PC-9 (cell line): ENCODE measurements at regions not wholly inside any gene's neighbourhood (a gene's known extent, or its start where the extent isn't known, plus 50 kb on each side); places are given as distances from the start of the nearest gene placed in this dataset.

ENCODE experiments used
- BruUV-seq: library from RNA; stranded (reverse); fragments of 400-500 nt; replicated peaks from 2 replicates; lab custom pipeline; 2021; lab: Mats Ljungman, UMichigan
- CTCF ChIA-PET: fragments of 300-600 bp; sonication (Branson Sonifier 250); formaldehyde crosslinking; loops from one replicate; lab custom pipeline; 2022; ENCODE audit warnings: antibody characterized with exemption; lab: Charles Lee
- POLR2A ChIA-PET: fragments of 300-600 bp; sonication (Branson Sonifier 250); formaldehyde crosslinking; loops from one replicate; lab custom pipeline; 2022; ENCODE audit warnings: antibody characterized with exemption; ENCODE audit not compliant: unreplicated experiment; lab: Charles Lee
- DNase-seq, 2 experiments: peaks; one replicate each; pipeline versions ENCODE4 v3.0.0 to v3.0.0-alpha.2; 2015 to 2022; ENCODE audit warnings: mixed read lengths in 1 of 2
- H2AFZ ChIP-seq: fragments of 200-600 bp; sonication (generic); 2 replicates; pipeline ENCODE4 v1.8.1; 2017; ENCODE audit warnings: antibody characterized with exemption
- H3F3A ChIP-seq: fragments of 200-600 bp; sonication (generic); 2 replicates; pipeline ENCODE4 v1.8.1; 2017; ENCODE audit warnings: antibody characterized with exemption, mild to moderate bottlenecking, low read depth; ENCODE audit not compliant: insufficient read depth
- H3K27ac ChIP-seq: fragments of 200-600 bp; sonication (generic); 2 replicates; pipeline ENCODE4 v1.6.1; 2016; ENCODE audit warnings: mixed run types
- H3K27me3 ChIP-seq: fragments of 200-600 bp; sonication (generic); 2 replicates; pipeline ENCODE4 v1.6.1; 2016; ENCODE audit warnings: low read depth, mixed run types; ENCODE audit not compliant: insufficient read depth
- H3K36me3 ChIP-seq: fragments of 200-600 bp; sonication (generic); 2 replicates; pipeline ENCODE4 v1.6.1; 2016; ENCODE audit warnings: low read depth, mixed run types
- H3K4me1 ChIP-seq: fragments of 200-600 bp; sonication (generic); replicated peaks from 2 replicates; pipeline ENCODE4 v1.6.1; 2016; ENCODE audit warnings: mixed run types; ENCODE audit not compliant: insufficient read depth
- H3K4me2 ChIP-seq: fragments of 200-600 bp; sonication (generic); 2 replicates; pipeline ENCODE4 v1.6.1; 2017; ENCODE audit warnings: mixed run types
- H3K4me3 ChIP-seq: fragments of 200-600 bp; sonication (generic); 2 replicates; pipeline ENCODE4 v1.6.1; 2016; ENCODE audit warnings: mixed run types
- H3K79me2 ChIP-seq: fragments of 200-600 bp; sonication (generic); 2 replicates; pipeline ENCODE4 v1.6.1; 2017; ENCODE audit warnings: low read depth, mixed run types
- H3K9me2 ChIP-seq: fragments of 200-600 bp; sonication (generic); 2 replicates; pipeline ENCODE4 v1.8.1; 2017; ENCODE audit warnings: mild to moderate bottlenecking; ENCODE audit not compliant: insufficient read depth
- H3K9me3 ChIP-seq: fragments of 200-600 bp; sonication (generic); 2 replicates; pipeline ENCODE4 v1.8.1; 2016; ENCODE audit warnings: low read depth; ENCODE audit not compliant: insufficient read depth
- H4K20me1 ChIP-seq: fragments of 200-600 bp; sonication (generic); 2 replicates; pipeline ENCODE4 v1.8.1; 2017; ENCODE audit not compliant: insufficient read depth
- EZH2 ChIP-seq: fragments of 200-600 bp; sonication (generic); IDR thresholded peaks from 2 replicates; pipeline ENCODE4 v1.8.0; 2017; ENCODE audit warnings: antibody characterized with exemption, low read depth
- intact Hi-C: fragments of 100-400 bp; cut with micrococcal nuclease; formaldehyde crosslinking; loops from one replicate; pipeline ENCODE4 v1.10.0; 2022; ENCODE audit not compliant: unreplicated experiment
- TF ChIP-seq, protein P1 (sequence below): fragments of 200-600 bp; sonication (generic); conservative IDR thresholded peaks from 2 replicates; pipeline ENCODE4 v1.6.1; 2017; ENCODE audit warnings: mixed run types, antibody characterized with exemption, mild to moderate bottlenecking, moderate library complexity

DNA sequence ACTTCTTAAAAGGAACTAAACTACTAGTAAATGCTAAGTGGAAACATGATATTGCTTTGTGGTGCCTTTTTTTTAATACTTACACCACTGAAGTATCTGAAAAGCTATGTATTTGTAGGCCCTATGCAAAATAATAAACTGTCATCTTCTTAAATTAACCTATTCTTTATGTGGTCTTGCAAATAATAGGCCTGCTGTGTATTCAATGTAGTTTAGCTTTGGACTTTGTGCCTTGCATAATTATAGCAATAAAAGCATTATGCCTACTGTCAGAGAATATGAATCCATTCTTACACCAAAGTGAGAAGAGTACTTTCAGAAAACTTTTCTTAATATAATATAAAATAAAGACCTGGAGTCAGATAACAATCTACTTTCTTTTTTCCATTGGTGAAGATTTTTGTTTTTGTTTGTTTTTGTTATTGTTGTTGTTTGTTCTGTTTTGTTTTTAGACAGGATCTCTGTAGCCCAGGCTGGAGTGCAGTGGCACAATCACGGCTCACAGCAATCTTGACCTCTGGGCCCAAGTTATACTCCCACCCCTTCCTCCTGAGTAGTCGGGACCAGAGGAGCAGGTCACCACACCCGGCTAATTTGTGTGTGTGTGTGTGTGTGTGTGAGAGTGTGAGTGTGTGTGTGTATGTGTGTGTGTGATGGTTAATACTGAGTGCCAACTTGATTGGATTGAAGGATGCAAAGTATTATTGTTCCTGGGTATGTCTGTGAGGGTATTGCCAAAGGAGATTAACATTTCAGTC lies 213.8 kb downstream of the SLC6A15 start:
- H3K79me2 ChIP-seq, result no peaks in the 10 kb centered on the region
- H3K27me3 ChIP-seq, result no peaks in the 10 kb centered on the region
- no peak for DNase-seq
- H3K4me2 ChIP-seq, result no peak overlapping the region
- H3K4me1 ChIP-seq, result no peaks in the 10 kb centered on the region
- H2AFZ ChIP-seq, result no peak overlapping the region
- no peaks in the 10 kb centered on the region for H3K9me2 ChIP-seq
- TF ChIP-seq, protein P1, sequence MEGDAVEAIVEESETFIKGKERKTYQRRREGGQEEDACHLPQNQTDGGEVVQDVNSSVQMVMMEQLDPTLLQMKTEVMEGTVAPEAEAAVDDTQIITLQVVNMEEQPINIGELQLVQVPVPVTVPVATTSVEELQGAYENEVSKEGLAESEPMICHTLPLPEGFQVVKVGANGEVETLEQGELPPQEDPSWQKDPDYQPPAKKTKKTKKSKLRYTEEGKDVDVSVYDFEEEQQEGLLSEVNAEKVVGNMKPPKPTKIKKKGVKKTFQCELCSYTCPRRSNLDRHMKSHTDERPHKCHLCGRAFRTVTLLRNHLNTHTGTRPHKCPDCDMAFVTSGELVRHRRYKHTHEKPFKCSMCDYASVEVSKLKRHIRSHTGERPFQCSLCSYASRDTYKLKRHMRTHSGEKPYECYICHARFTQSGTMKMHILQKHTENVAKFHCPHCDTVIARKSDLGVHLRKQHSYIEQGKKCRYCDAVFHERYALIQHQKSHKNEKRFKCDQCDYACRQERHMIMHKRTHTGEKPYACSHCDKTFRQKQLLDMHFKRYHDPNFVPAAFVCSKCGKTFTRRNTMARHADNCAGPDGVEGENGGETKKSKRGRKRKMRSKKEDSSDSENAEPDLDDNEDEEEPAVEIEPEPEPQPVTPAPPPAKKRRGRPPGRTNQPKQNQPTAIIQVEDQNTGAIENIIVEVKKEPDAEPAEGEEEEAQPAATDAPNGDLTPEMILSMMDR, result no peak
- TF ChIP-seq EZH2, result no peak
- intact Hi-C loops, result no loop called here
- no TSS peak for BruUV-seq
- no peaks in the 10 kb centered on the region for H3K36me3 ChIP-seq
- CTCF ChIA-PET, result no interaction called here
- POLR2A ChIA-PET, result no interaction called here
- H3K27ac ChIP-seq, result no peak overlapping the region
- H3K9me3 ChIP-seq, result no peaks in the 10 kb centered on the region
- no peak overlapping the region for H3K4me3 ChIP-seq
- no peaks in the 10 kb centered on the region for H3F3A ChIP-seq
- H4K20me1 ChIP-seq, result no peaks in the 10 kb centered on the region

DNA sequence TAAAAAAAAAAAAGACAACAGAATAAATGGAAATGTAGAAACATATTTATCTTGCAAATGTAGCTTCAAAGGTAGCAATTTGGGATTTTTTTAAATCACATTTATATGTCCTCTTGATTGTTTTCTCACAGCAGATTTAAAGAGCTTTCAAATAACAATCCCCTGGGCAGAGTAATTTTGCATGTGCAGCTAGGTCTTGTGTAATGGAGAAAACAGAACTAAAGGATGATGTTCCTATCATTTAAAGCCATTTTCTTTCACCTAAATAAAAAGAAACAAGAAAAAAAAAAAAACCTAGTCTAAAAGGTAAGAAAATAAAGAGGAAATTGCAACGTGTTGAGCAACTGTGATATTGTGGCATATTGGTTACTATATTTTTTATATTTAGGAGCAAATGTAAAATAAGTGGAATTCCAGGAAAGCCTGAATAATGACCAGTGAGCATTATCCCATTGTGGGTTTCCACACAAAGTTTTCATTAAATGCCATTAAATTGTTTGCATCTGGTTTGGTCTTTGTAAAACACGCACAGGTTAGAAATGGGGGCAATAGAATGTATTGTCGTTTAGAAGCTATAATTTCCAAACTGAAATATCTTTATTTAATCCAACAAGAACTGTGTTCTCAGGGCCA lies 215.6 kb downstream of the SLC6A15 start:
- Histone ChIP-seq H3K27me3 (no peaks in the 10 kb centered on the region), H3F3A (no peaks in the 10 kb centered on the region), H3K9me2 (no peaks in the 10 kb centered on the region), H3K36me3 (no peaks in the 10 kb centered on the region), H3K9me3 (no peaks in the 10 kb centered on the region), H3K4me2 (no peak overlapping the region), H3K27ac (no peak overlapping the region), H3K4me1 (no peaks in the 10 kb centered on the region), H3K79me2 (no peaks in the 10 kb centered on the region), H2AFZ (no peak overlapping the region), H3K4me3 (no peak overlapping the region), H4K20me1 (no peaks in the 10 kb centered on the region)
- intact Hi-C loops, result no loop called here
- CTCF ChIA-PET, result no interaction called here
- POLR2A ChIA-PET, result no interaction called here
- TF ChIP-seq, protein P1, result no peak
- TF ChIP-seq EZH2, result no peak
- BruUV-seq, result no TSS peak
- DNase-seq, result no peak

DNA sequence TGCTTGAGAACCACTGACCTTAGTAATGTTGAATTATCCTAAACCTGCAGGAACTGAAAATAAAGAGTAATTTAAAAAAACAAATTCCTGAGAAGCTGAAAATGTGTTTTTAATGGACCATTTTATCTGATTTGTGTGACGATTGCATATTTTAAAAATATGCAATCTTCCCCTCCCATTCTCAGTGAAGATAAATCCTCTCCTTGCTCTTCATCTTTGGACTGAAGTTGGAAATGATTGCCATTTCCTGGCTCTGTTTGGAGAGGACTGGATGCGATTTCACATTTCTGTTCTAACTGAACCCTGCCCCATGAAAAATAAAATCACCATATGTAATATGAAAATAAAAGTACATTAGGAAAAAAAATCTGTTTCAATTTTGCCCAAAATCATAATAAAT lies 216.3 kb downstream of the SLC6A15 start:
- no peak overlapping the region for H3K27ac ChIP-seq
- no peak overlapping the region for H3K4me3 ChIP-seq
- no peaks in the 10 kb centered on the region for H3K27me3 ChIP-seq
- H3K9me2 ChIP-seq, result no peaks in the 10 kb centered on the region
- H2AFZ ChIP-seq, result no peak overlapping the region
- no peaks in the 10 kb centered on the region for H3K36me3 ChIP-seq
- no peaks in the 10 kb centered on the region for H3F3A ChIP-seq
- H3K4me2 ChIP-seq, result no peak overlapping the region
- intact Hi-C loops, result no loop called here
- H3K4me1 ChIP-seq, result no peaks in the 10 kb centered on the region
- TF ChIP-seq, protein P1, result no peak
- TF ChIP-seq EZH2, result no peak
- CTCF ChIA-PET, result no interaction called here
- POLR2A ChIA-PET, result no interaction called here
- no peaks in the 10 kb centered on the region for H4K20me1 ChIP-seq
- no peaks in the 10 kb centered on the region for H3K9me3 ChIP-seq
- no TSS peak for BruUV-seq
- no peaks in the 10 kb centered on the region for H3K79me2 ChIP-seq
- DNase-seq, result no peak
